ENCODE measurements at regions not wholly inside any gene's neighbourhood (a gene's known extent, or its start where the extent isn't known, plus 50 kb on each side); places are given as distances from the start of the nearest gene placed in this dataset.
A peak's percentile ranks its signal among the peaks of the same experiment; 100 is the strongest.

GRCh38 chr2:120892967-120893667 lies 157.4 kb downstream of the GLI2 start:
- H3K27me3 ChIP-seq (ENCODE audit: control insufficient read depth, insufficient read depth, low read length): no peaks in the 10 kb centered on the region
- peak overlapping the region; percentile 7; the same call in 1 of the 2 replicates for H3K4me3 ChIP-seq (ENCODE audit: low read depth, low read length)
- H3K9me3 ChIP-seq (ENCODE audit: control insufficient read depth, insufficient read depth, low read length): peaks cover 6% of the 10 kb centered on the region
- no peak for TF ChIP-seq CTCF (IDR thresholded peaks at IDR 0.05; ENCODE audit: low read depth, low read length)
- H3K27ac ChIP-seq (ENCODE audit: low read depth, low read length): peak overlapping the region; percentile 70
- peak; percentile 33 for DNase-seq (ENCODE audit: low read depth, low spot score)
- CTCF ChIA-PET: interaction anchor here (0.6 to 1.0 kb wide), 2 partner anchors 136 to 197 kb away, joined by 3 read pairs; no protein-coding TSS in a partner anchor
- POLR2A ChIA-PET: no interaction called here

DNA sequence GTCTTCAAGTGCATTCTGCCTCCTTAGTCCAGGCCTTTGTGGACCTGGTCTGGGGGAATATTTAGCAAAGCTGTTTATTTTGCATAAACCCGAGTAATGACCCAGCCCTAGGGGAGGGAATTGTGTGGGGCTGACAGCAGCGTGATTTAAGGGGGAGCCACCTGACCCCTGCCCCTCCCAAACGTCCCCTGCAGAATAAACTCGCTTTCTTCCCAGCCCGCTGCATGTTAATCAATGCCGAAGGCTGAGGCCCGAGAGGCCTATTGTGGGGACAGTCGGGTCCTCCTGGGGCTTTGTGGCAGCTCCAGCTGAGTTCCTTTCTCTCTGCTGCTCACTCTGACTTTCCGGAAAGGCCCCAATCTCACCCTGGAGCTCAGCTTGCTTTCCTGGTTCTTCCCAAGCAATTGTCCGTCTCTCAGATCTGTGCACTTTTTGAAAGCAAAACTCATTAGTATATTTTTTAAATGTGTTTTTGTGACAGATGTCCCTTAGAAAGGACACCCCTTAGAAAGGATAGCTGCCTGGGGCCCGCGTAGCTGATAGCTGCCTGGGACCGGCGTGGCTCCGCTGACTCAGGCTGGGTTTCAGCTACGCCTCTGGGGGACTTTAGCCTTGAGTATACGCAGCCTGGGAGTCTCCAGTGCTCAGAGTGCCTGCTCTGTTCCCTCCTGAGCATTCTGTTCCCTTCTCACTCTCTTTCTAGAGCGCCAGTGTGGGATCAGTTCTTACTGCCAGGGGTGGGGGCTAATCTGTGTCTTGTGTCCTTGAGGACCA lies 158.3 kb downstream of the GLI2 start:
- POLR2A ChIA-PET: no interaction called here
- DNase-seq (ENCODE audit: low read depth, low spot score): no peak
- Histone ChIP-seq H3K4me3 (ENCODE audit: low read depth, low read length) (no peak overlapping the region), H3K27me3 (ENCODE audit: control insufficient read depth, insufficient read depth, low read length) (no peaks in the 10 kb centered on the region), H3K27ac (ENCODE audit: low read depth, low read length) (peak overlapping the region; percentile 70), H3K9me3 (ENCODE audit: control insufficient read depth, insufficient read depth, low read length) (peaks cover 6% of the 10 kb centered on the region)
- no peak for TF ChIP-seq CTCF (IDR thresholded peaks at IDR 0.05; ENCODE audit: low read depth, low read length)
- CTCF ChIA-PET: no interaction called here

DNA sequence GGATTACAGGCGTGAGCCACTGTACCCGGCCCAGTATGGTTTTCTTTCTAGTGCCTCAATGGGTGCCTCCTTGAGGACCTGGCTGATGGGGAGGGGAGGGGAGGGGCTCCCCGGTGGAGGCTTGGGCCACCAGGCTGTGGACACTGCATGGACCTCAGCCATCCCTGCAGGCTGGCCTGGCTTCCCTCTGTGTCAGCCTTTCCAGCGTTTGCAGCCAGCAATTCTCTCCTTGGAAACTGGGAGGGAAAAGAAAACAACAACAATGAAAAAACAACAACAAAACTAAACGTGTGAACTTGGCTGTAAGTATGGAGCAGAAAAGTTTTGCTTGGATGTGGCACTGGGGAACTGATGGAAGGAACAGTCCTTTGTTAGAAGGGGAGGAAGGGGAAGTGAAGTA lies 159.3 kb downstream of the GLI2 start:
- POLR2A ChIA-PET: interaction anchor here (0.6 kb wide), 1 partner anchor 67 kb away, joined by 6 read pairs; no protein-coding TSS in a partner anchor
- no peak for TF ChIP-seq CTCF (IDR thresholded peaks at IDR 0.05; ENCODE audit: low read depth, low read length)
- Histone ChIP-seq H3K27me3 (ENCODE audit: control insufficient read depth, insufficient read depth, low read length) (no peaks in the 10 kb centered on the region), H3K4me3 (ENCODE audit: low read depth, low read length) (no peak overlapping the region), H3K9me3 (ENCODE audit: control insufficient read depth, insufficient read depth, low read length) (peaks cover 6% of the 10 kb centered on the region), H3K27ac (ENCODE audit: low read depth, low read length) (no peak overlapping the region)
- DNase-seq (ENCODE audit: low read depth, low spot score): no peak
- CTCF ChIA-PET: interaction anchor here (0.7 kb wide), 1 partner anchor 29 kb away, joined by 3 read pairs; no protein-coding TSS in a partner anchor

DNA sequence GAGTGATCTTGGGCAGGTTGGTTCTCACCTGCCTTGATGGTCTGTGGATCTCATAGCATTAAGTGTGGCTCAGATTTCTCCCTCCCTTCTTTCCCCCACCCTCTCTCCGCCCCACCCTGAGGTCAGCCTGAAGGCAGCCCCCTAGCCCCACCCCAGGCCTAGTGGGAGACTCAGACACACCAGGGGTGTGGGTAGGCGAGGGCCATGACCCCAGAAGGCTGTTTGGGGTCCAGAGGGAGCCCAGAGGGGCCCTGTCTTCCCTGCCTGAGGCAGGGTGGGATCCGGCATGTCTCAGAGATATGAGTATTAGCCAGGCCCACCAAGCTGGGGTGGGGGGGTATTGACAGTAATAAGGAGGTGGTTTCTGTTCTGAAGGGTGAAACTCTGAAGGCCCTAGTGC lies 160.5 kb downstream of the GLI2 start:
- Histone ChIP-seq H3K4me3 (ENCODE audit: low read depth, low read length) (no peak overlapping the region), H3K9me3 (ENCODE audit: control insufficient read depth, insufficient read depth, low read length) (peaks cover 6% of the 10 kb centered on the region), H3K27ac (ENCODE audit: low read depth, low read length) (no peak overlapping the region), H3K27me3 (ENCODE audit: control insufficient read depth, insufficient read depth, low read length) (no peaks in the 10 kb centered on the region)
- TF ChIP-seq CTCF (IDR thresholded peaks at IDR 0.05; ENCODE audit: low read depth, low read length): no peak
- no peak for DNase-seq (ENCODE audit: low read depth, low spot score)
- ChIA-PET POLR2A (interaction anchor here (0.7 kb wide), 1 partner anchor 14 kb away, joined by 4 read pairs; no protein-coding TSS in a partner anchor), CTCF (no interaction called here)

- H3K9me3 ChIP-seq (ENCODE audit: control insufficient read depth, insufficient read depth, low read length): peaks cover 6% of the 10 kb centered on the region
- H3K27ac ChIP-seq (ENCODE audit: low read depth, low read length): no peak overlapping the region
- CTCF ChIA-PET: no interaction called here
- POLR2A ChIA-PET: interaction anchor here (0.7 kb wide), 1 partner anchor 15 kb away, joined by 4 read pairs; no protein-coding TSS in a partner anchor
- no peaks in the 10 kb centered on the region for H3K27me3 ChIP-seq (ENCODE audit: control insufficient read depth, insufficient read depth, low read length)
- no peak for DNase-seq (ENCODE audit: low read depth, low spot score)
- H3K4me3 ChIP-seq (ENCODE audit: low read depth, low read length): no peak overlapping the region
- no peak for TF ChIP-seq CTCF (IDR thresholded peaks at IDR 0.05; ENCODE audit: low read depth, low read length)
Measured at GRCh38 chr2:120896901-120897300, 161.2 kb downstream of the GLI2 start.

Data from AG04450 (cell line).